Tibial nerve (tissue), 4 donors: ENCODE measurements at regions not wholly inside any gene's neighbourhood (a gene's known extent, or its start where the extent isn't known, plus 50 kb on each side); places are given as distances from the start of the nearest gene placed in this dataset.

Experiments
- EP300 ChIP-seq, 2 donors: sonication (generic); formaldehyde crosslinking; IDR thresholded peaks; one replicate each; pipeline ENCODE4 v1.6.1; 2017; ENCODE audit warnings: antibody characterized with exemption in 2 of 2, mild to moderate bottlenecking in 1 of 2
- POLR2A ChIP-seq, 2 donors: fragments of 450-650 bp; IDR thresholded peaks; one replicate each; pipeline ENCODE4 v1.6.1; 2017; ENCODE audit warnings: antibody characterized with exemption in 2 of 2, mild to moderate bottlenecking in 2 of 2, moderate library complexity in 2 of 2
- TF ChIP-seq, protein P1 (sequence below), 5 experiments: fragments of 200-600 bp in 3 of 5; fragments of 450-650 bp in 2 of 5; sonication (generic) in 3 of 5; IDR thresholded peaks; one replicate each; pipeline ENCODE4 v1.5.1; 2016 to 2019; ENCODE audit warnings: antibody characterized with exemption in 5 of 5, mild to moderate bottlenecking in 3 of 5, moderate library complexity in 2 of 5

DNA sequence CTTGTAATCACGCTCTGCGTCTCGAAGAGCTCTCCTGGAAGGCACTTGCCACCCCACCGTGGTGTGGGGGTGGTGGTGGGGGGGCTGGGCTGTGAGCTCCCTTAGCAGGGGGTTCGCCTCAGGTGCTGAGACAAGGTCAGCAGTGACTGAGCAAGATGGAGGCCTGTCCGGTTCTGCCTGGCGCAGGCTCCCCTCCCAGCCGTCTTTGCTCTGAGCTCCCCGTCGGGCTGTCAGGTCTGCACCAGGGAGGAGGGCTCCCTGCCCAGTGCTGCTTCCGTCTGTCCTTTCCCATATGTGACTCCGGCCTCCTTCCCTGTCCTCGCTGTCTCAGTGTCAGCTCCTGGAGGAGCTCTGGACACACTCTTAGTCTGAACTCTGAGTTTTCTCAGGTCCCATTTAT is 80.0 kb downstream of the PLXNA1 start:
- TF ChIP-seq, protein P1, sequence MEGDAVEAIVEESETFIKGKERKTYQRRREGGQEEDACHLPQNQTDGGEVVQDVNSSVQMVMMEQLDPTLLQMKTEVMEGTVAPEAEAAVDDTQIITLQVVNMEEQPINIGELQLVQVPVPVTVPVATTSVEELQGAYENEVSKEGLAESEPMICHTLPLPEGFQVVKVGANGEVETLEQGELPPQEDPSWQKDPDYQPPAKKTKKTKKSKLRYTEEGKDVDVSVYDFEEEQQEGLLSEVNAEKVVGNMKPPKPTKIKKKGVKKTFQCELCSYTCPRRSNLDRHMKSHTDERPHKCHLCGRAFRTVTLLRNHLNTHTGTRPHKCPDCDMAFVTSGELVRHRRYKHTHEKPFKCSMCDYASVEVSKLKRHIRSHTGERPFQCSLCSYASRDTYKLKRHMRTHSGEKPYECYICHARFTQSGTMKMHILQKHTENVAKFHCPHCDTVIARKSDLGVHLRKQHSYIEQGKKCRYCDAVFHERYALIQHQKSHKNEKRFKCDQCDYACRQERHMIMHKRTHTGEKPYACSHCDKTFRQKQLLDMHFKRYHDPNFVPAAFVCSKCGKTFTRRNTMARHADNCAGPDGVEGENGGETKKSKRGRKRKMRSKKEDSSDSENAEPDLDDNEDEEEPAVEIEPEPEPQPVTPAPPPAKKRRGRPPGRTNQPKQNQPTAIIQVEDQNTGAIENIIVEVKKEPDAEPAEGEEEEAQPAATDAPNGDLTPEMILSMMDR (IDR thresholded peaks at IDR 0.05), result no peak
- TF ChIP-seq EP300 (IDR thresholded peaks at IDR 0.05) (no peak), POLR2A (IDR thresholded peaks at IDR 0.05) (no peak)
